ENCODE measurements at regions not wholly inside any gene's neighbourhood (a gene's known extent, or its start where the extent isn't known, plus 50 kb on each side); places are given as distances from the start of the nearest gene placed in this dataset.
"Not testable (repeated sequence)": the region's sequence is repeated elsewhere in the genome, so short reads cannot be mapped to it uniquely, and the experiment has no call there.

DNA sequence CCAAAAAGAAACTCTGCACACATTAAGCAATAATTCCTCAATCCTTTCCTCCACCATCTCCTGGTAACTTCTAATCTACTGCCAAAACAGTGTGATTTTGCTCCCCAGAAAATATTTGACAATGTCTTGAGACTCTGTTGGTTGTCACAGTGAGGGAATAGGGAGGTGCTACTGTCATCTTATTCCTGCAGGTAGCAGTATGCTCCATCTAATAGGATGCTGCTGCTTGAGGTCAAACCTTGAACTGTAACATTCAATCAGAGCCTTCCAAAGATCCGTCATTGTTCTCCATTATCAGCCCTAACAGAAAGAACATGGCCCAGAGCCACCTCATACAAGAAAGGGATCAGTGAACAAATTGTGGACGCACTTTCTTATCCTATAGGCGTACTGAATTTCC, 514.7 kb upstream of the GRIN3A start:
- CTCF ChIA-PET = no interaction called here
- intact Hi-C loops (cut with micrococcal nuclease) = no loop called here
- Mint-ChIP-seq H3K4me3 (no peak overlapping the region), H3K27ac (no peak overlapping the region), H3K27me3 (ENCODE audit: low read depth) (no peaks in the 10 kb centered on the region), H3K9me3 (peaks cover 3% of the 10 kb centered on the region), H3K4me1 (ENCODE audit: low read depth) (no peaks in the 10 kb centered on the region), H3K36me3 (ENCODE audit: low read depth) (no peaks in the 10 kb centered on the region)
- DNase-seq = no peak

DNA sequence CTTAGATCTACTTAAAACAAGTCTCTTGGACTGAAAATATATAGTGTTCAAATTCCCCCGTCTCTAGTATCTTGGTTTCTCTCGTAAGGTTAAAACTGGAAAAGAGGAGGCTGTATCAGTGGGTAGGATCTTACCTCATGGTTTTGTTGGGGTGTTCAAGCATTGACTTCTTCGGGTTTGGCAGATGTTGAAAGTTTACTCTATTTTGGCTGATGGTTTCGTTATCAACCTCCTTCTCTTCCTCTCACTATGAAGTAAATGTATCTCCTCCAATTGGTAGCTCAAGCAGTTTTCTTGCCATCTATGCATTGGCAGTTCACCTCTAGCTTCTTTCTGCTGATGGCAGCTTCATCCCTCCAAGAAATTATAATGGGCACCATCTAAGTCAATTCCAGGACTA, 506.5 kb upstream of the GRIN3A start:
- Mint-ChIP-seq H3K9me3 (no peaks in the 10 kb centered on the region), H3K27ac (no peak overlapping the region), H3K4me3 (no peak overlapping the region), H3K4me1 (ENCODE audit: low read depth) (no peaks in the 10 kb centered on the region), H3K36me3 (ENCODE audit: low read depth) (no peaks in the 10 kb centered on the region), H3K27me3 (ENCODE audit: low read depth) (no peaks in the 10 kb centered on the region)
- CTCF ChIA-PET = no interaction called here
- no peak for DNase-seq
- intact Hi-C loops (cut with micrococcal nuclease) = no loop called here

DNA sequence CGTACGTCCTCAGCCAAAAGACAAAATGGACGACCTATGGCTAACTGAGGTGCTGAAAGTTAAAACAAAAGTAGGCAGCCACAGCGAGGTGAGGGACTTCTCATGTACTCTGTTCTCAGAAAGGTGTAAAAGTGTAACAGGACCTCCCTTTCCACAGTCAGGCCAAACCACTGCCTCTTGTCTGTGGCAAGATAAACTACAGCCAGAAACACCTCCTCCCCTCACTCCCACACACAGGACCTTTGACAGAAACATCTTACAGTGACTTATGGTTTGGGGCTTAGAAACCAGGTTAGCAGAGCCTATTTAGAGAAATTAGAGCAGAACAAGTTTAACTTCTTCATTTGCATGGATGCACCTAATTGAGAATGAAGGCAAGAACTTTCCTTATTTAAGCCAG, 499.1 kb upstream of the GRIN3A start:
- no peaks in the 10 kb centered on the region for H3K4me1 Mint-ChIP-seq (ENCODE audit: low read depth)
- H3K27me3 Mint-ChIP-seq (ENCODE audit: low read depth) = no peaks in the 10 kb centered on the region
- H3K36me3 Mint-ChIP-seq (ENCODE audit: low read depth) = no peaks in the 10 kb centered on the region
- H3K27ac Mint-ChIP-seq = no peak overlapping the region
- no peak for DNase-seq
- no peak overlapping the region for H3K4me3 Mint-ChIP-seq
- CTCF ChIA-PET = no interaction called here
- intact Hi-C loops (cut with micrococcal nuclease) = no loop called here
- H3K9me3 Mint-ChIP-seq = no peaks in the 10 kb centered on the region

DNA sequence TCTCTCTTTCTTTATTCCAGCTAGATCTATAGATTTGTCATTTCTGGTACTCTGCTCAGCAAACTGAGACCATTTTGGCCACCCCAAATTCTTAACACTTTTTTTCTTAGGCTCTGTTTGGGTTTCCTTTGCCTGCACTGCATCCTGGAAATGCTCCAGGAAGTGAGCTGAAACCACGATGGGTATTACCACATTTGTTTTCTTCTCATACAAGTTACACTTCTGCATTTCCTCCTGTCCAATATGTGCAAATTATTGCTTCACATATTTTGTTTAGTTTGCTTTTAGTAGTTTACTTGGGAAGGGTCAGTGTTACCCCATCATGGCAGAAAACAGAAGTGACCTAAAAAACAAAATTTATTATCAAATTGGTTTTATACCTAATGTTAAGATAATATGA, 498.6 kb upstream of the GRIN3A start:
- Mint-ChIP-seq H3K27ac (no peak overlapping the region), H3K4me1 (ENCODE audit: low read depth) (no peaks in the 10 kb centered on the region), H3K36me3 (ENCODE audit: low read depth) (no peaks in the 10 kb centered on the region), H3K9me3 (no peaks in the 10 kb centered on the region), H3K27me3 (ENCODE audit: low read depth) (no peaks in the 10 kb centered on the region), H3K4me3 (no peak overlapping the region)
- DNase-seq = no peak
- CTCF ChIA-PET = no interaction called here
- intact Hi-C loops (cut with micrococcal nuclease) = no loop called here

DNA sequence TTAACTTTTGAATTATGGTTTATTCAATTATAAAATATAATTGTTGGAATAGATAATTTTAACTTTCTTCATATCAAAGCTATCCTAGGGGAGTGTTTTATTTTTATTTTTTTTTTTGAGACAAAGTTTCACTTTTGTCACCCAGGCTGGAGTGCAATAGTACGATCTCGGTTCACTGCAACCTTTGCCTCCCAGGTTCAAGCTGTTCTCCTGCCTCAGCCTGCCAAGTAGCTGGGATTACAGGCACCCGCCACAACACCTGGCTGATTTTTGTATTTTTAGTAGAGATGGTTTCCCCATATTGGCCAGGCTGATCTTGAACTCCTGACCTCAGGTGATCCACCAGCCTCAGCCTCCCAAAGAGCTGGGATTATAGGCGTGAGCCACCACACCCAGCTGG, 489.0 kb upstream of the GRIN3A start:
- H3K36me3 Mint-ChIP-seq (ENCODE audit: low read depth); H3K9me3 Mint-ChIP-seq; DNase-seq; H3K4me3 Mint-ChIP-seq; H3K27me3 Mint-ChIP-seq (ENCODE audit: low read depth); intact Hi-C loops (cut with micrococcal nuclease); H3K4me1 Mint-ChIP-seq (ENCODE audit: low read depth); H3K27ac Mint-ChIP-seq: not testable (repeated sequence)
- CTCF ChIA-PET = interaction anchor here (0.6 kb wide), 1 partner anchor 55 kb away, joined by 3 read pairs; no protein-coding TSS in a partner anchor

DNA sequence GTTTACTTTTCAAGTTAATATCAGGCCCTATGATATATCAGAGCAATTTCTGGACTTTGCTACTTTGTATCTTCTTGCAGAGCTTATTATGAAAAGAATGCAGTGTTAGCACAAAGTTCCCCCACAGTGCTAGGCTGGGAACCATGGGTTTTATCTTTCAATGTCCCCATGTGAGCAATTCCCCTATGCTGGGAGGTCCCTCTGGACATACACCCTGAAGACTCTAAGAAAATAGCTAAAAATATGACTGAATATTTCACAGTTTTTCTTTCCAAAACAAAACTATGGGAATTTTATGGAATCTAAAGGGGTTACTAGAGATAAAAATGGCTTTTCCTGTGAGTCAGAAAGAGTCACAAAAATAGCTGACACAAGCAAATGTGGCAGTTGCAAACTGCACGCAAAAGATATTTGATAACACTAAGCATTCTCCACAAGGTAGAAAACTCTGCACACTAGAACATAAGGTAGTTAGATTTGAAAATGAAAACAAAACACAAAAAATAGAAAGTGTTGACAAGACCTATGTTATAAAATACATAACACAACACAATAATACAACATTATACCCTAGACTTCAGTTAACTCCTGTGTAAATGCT, 487.5 kb upstream of the GRIN3A start:
- no peak for DNase-seq
- CTCF ChIA-PET = no interaction called here
- no peaks in the 10 kb centered on the region for H3K9me3 Mint-ChIP-seq
- no peaks in the 10 kb centered on the region for H3K36me3 Mint-ChIP-seq (ENCODE audit: low read depth)
- H3K4me3 Mint-ChIP-seq = no peak overlapping the region
- H3K27me3 Mint-ChIP-seq (ENCODE audit: low read depth) = no peaks in the 10 kb centered on the region
- no peak overlapping the region for H3K27ac Mint-ChIP-seq
- intact Hi-C loops (cut with micrococcal nuclease) = no loop called here
- H3K4me1 Mint-ChIP-seq (ENCODE audit: low read depth) = no peaks in the 10 kb centered on the region

DNA sequence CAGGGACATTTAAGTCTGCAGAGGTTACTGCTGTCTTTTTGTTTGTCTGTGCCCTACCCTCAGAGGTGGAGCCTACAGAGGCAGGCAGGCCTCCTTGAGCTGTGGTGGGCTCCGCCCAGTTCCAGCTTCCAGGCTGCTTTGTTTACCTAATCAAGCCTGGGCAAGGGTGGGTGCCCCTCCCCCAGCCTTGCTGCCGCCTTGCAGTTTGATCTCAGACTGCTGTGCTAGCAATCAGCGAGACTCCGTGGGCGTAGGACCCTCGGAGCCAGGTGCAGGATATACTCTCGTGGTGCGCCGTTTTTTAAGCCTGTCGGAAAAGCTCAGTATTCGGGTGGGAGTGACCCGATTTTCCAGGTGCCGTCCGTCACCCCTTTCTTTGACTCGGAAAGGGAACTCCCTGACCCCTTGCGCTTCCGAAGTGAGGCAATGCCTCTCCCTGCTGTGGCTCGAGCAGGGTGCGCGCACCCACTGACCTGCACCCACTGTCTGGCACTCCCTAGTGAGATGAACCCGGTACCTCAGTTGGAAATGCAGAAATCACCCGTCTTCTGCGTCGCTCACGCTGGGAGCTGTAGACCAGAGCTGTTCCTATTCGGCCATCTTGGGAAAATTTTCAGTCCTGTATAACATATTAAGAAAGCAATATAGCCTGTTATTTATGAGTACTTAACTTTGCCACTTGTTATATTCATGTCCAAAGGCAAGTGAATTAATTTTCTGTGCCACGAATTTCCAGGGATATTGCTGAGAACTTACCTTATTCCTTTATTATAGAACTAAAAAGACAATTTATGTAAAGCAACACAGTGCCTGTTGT, 485.1 kb upstream of the GRIN3A start:
- H3K27ac Mint-ChIP-seq, CTCF ChIA-PET, DNase-seq: not testable (repeated sequence)

DNA sequence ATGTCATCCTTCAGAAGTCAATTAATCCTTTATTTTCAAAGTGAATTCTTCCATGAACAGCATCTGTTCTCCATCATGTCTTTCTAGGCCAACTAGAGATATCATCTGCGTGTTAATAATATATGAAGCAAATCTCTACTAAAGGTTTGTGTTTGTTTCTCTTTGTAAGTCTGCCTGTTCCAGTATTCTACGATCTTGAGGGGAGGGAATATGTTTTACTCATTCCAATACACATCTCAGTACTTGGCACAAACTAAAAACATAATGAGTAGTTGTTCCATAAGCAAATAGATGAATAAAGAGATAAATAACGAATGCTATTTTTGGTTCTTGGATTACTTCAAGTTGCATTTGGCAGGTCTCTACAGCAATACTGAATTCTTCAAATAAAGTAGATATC, 470.7 kb upstream of the GRIN3A start:
- Mint-ChIP-seq H3K9me3 (no peaks in the 10 kb centered on the region), H3K4me3 (no peak overlapping the region), H3K36me3 (ENCODE audit: low read depth) (no peaks in the 10 kb centered on the region), H3K27ac (no peak overlapping the region), H3K27me3 (ENCODE audit: low read depth) (no peaks in the 10 kb centered on the region), H3K4me1 (ENCODE audit: low read depth) (no peaks in the 10 kb centered on the region)
- intact Hi-C loops (cut with micrococcal nuclease) = no loop called here
- CTCF ChIA-PET = no interaction called here
- DNase-seq = no peak

More for the DNA sequence above, 485.1 kb upstream of the GRIN3A start:
- H3K27me3 Mint-ChIP-seq (ENCODE audit: low read depth); intact Hi-C loops (cut with micrococcal nuclease); H3K4me3 Mint-ChIP-seq; H3K9me3 Mint-ChIP-seq; H3K36me3 Mint-ChIP-seq (ENCODE audit: low read depth); H3K4me1 Mint-ChIP-seq (ENCODE audit: low read depth): not testable (repeated sequence)

DNA sequence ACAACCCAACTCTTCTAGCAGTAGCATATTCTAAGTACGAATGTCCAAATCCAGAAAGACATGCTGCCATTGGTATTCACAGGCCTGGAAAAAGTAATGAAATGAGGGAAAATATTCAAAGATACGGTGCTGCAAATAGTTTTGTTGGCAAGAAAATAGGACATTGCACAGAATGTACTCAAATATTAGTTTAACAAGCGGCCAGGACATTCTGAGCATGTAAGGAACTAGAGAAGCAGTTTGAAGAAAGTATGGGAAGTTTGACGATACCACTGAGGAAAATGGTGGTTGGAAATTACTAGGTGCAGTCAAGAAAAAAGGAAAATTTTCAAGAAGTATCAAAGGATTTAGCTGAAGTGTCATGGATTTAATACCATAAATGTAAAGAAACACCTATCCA, 468.0 kb upstream of the GRIN3A start:
- H3K36me3 Mint-ChIP-seq (ENCODE audit: low read depth) = no peaks in the 10 kb centered on the region
- intact Hi-C loops (cut with micrococcal nuclease) = no loop called here
- H3K27me3 Mint-ChIP-seq (ENCODE audit: low read depth) = no peaks in the 10 kb centered on the region
- H3K27ac Mint-ChIP-seq = no peak overlapping the region
- H3K4me3 Mint-ChIP-seq = no peak overlapping the region
- DNase-seq = no peak
- CTCF ChIA-PET = no interaction called here
- no peaks in the 10 kb centered on the region for H3K9me3 Mint-ChIP-seq
- no peaks in the 10 kb centered on the region for H3K4me1 Mint-ChIP-seq (ENCODE audit: low read depth)

DNA sequence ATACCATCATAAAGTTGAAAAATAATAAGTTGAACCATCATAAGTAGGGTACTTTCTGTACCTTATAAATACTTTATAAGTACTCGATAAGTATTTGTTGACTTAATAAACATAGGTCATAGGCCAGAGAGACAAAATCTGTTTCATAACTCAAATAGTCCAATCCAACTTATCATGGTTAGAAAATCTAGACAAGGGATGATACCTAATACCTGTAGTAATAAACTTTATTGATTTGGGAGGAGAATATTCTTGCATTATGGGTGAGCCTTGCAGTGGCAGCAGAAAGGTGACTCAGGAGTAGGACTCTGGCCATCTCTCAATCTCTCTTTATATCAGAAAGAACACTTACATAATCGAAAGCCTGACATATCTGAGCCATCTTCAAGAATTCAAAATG, 466.8 kb upstream of the GRIN3A start:
- Mint-ChIP-seq H3K4me1 (ENCODE audit: low read depth) (no peaks in the 10 kb centered on the region), H3K4me3 (no peak overlapping the region), H3K27ac (no peak overlapping the region), H3K27me3 (ENCODE audit: low read depth) (no peaks in the 10 kb centered on the region), H3K36me3 (ENCODE audit: low read depth) (no peaks in the 10 kb centered on the region), H3K9me3 (no peaks in the 10 kb centered on the region)
- intact Hi-C loops (cut with micrococcal nuclease) = no loop called here
- CTCF ChIA-PET = no interaction called here
- no peak for DNase-seq

DNA sequence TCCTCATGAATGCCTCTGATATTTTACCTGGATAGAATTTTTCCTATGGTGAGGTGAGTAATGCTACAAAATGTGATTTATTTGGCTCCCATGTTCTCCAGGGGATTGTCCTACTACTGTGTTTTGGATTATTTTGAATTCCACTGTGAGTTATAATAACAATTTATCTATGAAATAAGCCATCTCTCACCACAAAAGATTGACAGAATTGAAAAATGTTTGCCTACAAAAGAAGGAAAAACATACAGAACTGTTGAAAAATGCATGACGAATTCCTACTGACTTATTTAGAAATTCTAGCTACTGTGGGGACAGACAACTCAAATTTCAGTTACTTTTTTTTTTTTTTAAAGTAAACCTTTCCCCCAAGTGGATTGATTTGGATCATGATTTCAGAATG, 463.7 kb upstream of the GRIN3A start:
- no peaks in the 10 kb centered on the region for H3K27me3 Mint-ChIP-seq (ENCODE audit: low read depth)
- no peak for DNase-seq
- H3K4me3 Mint-ChIP-seq = no peak overlapping the region
- no peaks in the 10 kb centered on the region for H3K4me1 Mint-ChIP-seq (ENCODE audit: low read depth)
- intact Hi-C loops (cut with micrococcal nuclease) = no loop called here
- no peaks in the 10 kb centered on the region for H3K36me3 Mint-ChIP-seq (ENCODE audit: low read depth)
- no peak overlapping the region for H3K27ac Mint-ChIP-seq
- CTCF ChIA-PET = no interaction called here
- peaks cover 3% of the 10 kb centered on the region for H3K9me3 Mint-ChIP-seq

DNA sequence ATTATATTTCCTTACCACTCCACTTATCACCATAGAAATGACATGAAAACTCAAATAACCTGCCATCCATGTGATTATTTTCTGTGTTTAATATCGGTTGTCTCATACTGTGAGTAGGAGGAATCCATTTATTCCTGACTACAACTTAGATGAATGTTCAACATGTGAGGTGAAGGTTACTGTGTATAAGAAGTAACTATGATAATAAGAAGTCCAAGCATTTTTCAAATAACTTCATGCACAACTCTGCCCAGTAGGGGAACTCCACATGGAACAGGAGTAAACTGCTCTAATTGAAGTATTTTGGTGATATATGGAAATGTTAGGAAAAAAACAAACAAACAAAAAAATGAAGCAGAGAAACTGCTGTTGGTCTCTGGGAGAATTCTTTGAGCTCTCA, 447.5 kb upstream of the GRIN3A start:
- no peak for DNase-seq
- Mint-ChIP-seq H3K36me3 (ENCODE audit: low read depth) (no peaks in the 10 kb centered on the region), H3K4me1 (ENCODE audit: low read depth) (no peaks in the 10 kb centered on the region), H3K9me3 (no peaks in the 10 kb centered on the region), H3K27me3 (ENCODE audit: low read depth) (no peaks in the 10 kb centered on the region), H3K4me3 (no peak overlapping the region), H3K27ac (no peak overlapping the region)
- CTCF ChIA-PET = no interaction called here
- intact Hi-C loops (cut with micrococcal nuclease) = no loop called here

DNA sequence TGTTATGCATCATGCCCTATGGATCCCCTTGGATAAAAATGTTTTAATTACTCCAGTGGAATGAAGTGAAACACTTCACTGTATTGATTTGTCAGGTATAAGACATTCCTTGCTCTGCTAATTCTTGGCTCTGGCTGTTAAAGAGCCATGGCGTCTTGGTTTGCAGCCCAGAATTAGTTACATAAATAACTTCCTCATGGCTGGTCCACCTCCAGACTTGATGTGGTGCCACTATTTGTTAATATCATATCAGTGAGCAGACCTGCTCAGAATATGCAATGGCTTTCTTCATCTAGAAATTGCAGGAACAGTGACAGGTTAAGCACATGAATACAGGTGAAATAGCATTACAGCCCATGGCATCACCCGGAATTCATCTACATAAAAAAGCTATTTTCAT, 446.9 kb upstream of the GRIN3A start:
- CTCF ChIA-PET = no interaction called here
- intact Hi-C loops (cut with micrococcal nuclease) = no loop called here
- Mint-ChIP-seq H3K4me1 (ENCODE audit: low read depth) (no peaks in the 10 kb centered on the region), H3K27ac (no peak overlapping the region), H3K4me3 (no peak overlapping the region), H3K27me3 (ENCODE audit: low read depth) (no peaks in the 10 kb centered on the region), H3K9me3 (peaks cover 2% of the 10 kb centered on the region), H3K36me3 (ENCODE audit: low read depth) (no peaks in the 10 kb centered on the region)
- DNase-seq = no peak

Measured in activated naive CD4-positive, alpha-beta T cell treated with anti-CD3 and anti-CD28 coated beads for 36 hours (primary cell).